ENCODE measurements at regions not wholly inside any gene's neighbourhood (a gene's known extent, or its start where the extent isn't known, plus 50 kb on each side); places are given as distances from the start of the nearest gene placed in this dataset.

GRCh38 chr2:235352541-235352940, 141.3 kb upstream of the AGAP1 start:
- TF ChIP-seq CTCF (conservative IDR thresholded peaks at IDR 0.05; ENCODE audit: low read depth, low read length), result no peak
- no peak for DNase-seq (ENCODE audit: low read depth)
- no peak overlapping the region for H3K4me3 ChIP-seq (ENCODE audit: low read depth, low read length)

DNA sequence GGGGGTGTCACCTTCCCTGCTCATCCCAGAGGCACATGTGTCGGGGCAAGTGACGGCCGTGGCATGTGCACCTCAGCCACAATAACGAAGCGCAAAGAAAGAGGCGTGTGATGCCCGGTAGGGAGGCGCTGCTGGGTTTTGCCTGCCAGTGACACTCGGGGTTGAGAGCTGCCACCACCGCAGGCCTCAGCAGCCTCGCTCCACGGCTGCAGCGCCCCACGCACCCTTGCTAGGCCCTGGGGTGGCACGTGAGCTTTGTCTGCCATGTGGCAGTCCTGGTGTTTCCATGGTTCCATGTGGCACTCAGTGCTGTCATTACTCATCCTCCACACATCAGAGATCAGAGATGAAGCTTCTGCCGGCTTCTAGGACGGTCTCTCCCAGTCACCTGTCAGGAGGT, 136.0 kb upstream of the AGAP1 start:
- no peak for DNase-seq (ENCODE audit: low read depth)
- no peak overlapping the region for H3K4me3 ChIP-seq (ENCODE audit: low read depth, low read length)
- no peak for TF ChIP-seq CTCF (conservative IDR thresholded peaks at IDR 0.05; ENCODE audit: low read depth, low read length)

DNA sequence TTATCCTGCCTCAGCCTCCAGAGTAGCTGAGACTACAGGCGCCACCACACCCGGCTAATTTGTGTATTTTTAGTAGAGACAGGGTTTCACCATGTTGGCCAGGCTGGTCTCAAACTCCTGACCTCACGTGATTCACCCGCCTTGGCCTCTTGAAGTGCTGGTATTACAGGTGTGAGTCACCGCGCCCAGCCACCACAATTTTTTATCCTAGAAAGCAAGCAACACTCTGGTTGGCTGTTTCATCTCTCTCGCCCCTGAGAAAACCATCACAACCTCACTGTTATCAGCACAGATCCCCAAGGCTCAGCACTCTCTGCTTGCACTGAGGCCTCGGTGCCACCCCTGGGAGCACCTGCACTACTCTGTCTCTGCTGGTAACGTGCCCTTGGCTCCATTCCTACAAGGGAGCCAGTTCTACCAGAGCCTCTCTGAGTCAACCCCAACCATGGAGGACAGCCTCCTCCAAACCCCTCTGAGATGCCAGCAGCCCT, 134.8 kb upstream of the AGAP1 start:
- H3K4me3 ChIP-seq (ENCODE audit: low read depth, low read length), result no peak overlapping the region
- TF ChIP-seq CTCF (conservative IDR thresholded peaks at IDR 0.05; ENCODE audit: low read depth, low read length), result no peak
- DNase-seq (ENCODE audit: low read depth), result no peak

- no peak overlapping the region for H3K4me3 ChIP-seq (ENCODE audit: low read depth, low read length)
- DNase-seq (ENCODE audit: low read depth), result no peak
- TF ChIP-seq CTCF (conservative IDR thresholded peaks at IDR 0.05; ENCODE audit: low read depth, low read length), result no peak
Observed at GRCh38 chr2:235360446-235360845, 133.4 kb upstream of the AGAP1 start.

DNA sequence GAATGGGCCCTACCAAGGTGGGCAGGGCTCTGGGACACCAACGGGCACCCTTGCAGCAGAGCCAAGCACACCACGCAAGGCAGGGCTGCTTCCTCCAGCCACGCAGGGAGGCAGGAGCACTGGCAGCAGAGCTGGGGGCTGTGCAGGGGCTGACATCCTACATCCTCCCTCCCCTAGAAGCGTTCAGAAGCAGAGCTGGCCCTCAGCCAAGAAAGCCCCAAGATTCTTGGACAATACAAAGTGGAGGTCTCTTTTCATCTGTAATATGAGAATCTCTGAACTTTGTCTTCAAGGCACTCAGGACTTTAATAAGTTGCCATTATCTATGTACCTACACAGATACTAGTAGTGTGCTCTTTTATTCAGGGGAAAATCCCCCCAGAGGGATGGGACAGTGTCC, 128.1 kb upstream of the AGAP1 start:
- no peak overlapping the region for H3K4me3 ChIP-seq (ENCODE audit: low read depth, low read length)
- no peak for DNase-seq (ENCODE audit: low read depth)
- TF ChIP-seq CTCF (conservative IDR thresholded peaks at IDR 0.05; ENCODE audit: low read depth, low read length), result no peak

DNA sequence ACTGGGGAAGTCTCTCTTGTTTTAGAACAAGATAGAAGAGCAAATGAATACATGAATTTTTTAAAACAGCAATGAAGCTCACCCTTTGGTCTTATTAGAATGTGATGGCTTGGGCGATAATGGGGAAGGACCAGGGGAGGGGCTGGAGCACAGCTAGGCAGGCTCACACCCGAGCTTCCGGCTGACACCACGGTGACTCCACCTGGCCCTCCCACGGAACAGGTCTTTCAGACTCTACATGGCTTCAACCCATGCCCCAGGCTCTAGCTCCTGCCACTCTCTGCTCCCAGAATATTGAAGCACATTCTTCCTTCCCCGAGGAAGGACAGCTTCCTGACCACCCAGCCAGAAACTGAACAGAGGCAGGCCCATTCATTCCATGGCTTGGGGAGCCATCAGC, 127.5 kb upstream of the AGAP1 start:
- H3K4me3 ChIP-seq (ENCODE audit: low read depth, low read length), result no peak overlapping the region
- TF ChIP-seq CTCF (conservative IDR thresholded peaks at IDR 0.05; ENCODE audit: low read depth, low read length), result no peak
- no peak for DNase-seq (ENCODE audit: low read depth)

- H3K4me3 ChIP-seq (ENCODE audit: low read depth, low read length), result no peak overlapping the region
- DNase-seq (ENCODE audit: low read depth), result peak; percentile 62
- no peak for TF ChIP-seq CTCF (conservative IDR thresholded peaks at IDR 0.05; ENCODE audit: low read depth, low read length)
Observed at GRCh38 chr2:235366807-235367206, 127.0 kb upstream of the AGAP1 start.
